C4-2B (cell line): ENCODE measurements at regions not wholly inside any gene's neighbourhood (a gene's known extent, or its start where the extent isn't known, plus 50 kb on each side); places are given as distances from the start of the nearest gene placed in this dataset.
"Not testable (repeated sequence)": the region's sequence is repeated elsewhere in the genome, so short reads cannot be mapped to it uniquely, and the experiment has no call there.

Source experiments
- H3K27ac ChIP-seq: fragments of 450-650 bp; 2 replicates; pipeline ENCODE4 v1.5.1; 2017
- CTCF ChIP-seq: fragments of 450-650 bp; conservative IDR thresholded peaks from 2 replicates; pipeline ENCODE4 v1.5.1; 2017; ENCODE audit warnings: mild to moderate bottlenecking
- ZFX ChIP-seq: fragments of 450-650 bp; IDR thresholded peaks from 2 replicates; pipeline ENCODE4 v1.6.1; 2017

DNA sequence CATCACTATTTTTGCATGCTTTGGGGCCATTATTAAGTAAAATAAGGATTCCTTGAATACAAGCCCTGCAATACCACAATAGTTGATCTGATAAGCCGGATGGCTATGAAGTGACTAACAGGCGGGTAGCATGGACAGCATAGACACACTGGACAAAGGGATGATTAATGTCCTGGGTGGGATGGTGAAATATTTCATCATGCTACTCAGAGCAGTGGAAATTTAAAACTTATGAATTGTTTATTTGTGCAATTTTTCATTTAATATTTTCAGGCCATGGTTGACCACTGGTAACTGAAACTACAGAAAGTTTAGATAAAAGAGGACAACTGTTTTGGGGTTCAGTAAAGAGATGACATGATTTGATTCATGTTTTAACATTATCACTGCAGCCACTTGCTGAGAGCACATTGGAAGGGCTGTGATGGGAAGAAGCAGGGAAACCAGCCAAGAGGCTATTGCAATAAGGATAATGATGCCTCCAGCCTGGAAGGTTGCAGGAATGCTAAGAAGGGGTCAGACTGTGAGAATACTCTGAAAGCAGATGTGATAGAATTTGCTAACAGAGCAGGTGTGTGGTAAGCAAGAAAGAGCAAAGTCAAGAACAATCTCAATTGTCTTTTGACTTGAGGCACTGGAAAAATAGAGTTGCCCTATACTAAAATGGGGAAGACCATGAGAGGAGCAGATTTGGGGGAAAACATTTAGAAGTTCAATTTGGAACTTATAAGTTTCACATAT, 62.5 kb upstream of the TNFSF4 start:
- no peak overlapping the region for H3K27ac ChIP-seq
- TF ChIP-seq ZFX (no peak), CTCF (no peak)

DNA sequence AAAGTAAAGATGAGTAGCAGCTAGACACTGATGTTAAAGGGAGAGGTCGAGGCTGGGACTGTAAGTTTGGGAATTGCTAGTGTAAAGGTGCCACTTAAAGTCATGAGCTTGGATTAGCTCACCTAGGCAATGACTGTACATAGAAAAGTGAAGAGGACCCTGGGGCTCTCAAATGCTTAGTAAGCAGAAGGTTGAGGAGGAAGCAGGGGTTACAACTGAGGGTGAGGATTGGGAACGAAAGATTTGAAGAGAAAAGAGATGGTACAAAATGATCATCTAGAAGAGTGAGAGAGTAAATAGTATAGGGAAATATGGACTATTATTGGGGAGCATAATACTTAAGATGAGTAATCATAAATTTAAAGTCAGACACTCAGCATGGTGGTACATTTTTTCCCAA, 63.1 kb upstream of the TNFSF4 start:
- no peak overlapping the region for H3K27ac ChIP-seq
- TF ChIP-seq ZFX (no peak), CTCF (no peak)

DNA sequence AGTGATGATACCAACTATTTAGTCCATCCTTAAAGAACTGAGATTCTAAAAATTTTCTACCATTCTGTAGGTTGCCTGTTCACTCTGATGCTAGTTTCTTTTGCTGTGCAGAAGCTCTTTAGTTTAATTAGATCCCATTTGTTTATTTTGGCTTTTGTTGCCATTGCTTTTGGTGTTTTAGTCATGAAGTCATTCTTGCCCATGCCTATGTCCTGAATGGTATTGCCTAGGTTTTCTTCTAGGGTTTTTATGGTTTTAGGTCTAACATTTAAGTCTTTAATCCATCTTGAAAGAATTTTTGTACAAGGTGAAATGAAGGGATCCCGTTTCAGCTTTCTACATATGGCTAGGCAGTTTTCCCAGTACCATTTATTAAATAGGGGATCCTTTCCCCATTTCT, 63.9 kb upstream of the TNFSF4 start:
- not testable (repeated sequence) for H3K27ac ChIP-seq

- TF ChIP-seq ZFX (no peak), CTCF (no peak)
- H3K27ac ChIP-seq: no peak overlapping the region
Measured at GRCh38 chr1:173275496-173275895, 68.4 kb upstream of the TNFSF4 start.

GRCh38 chr1:173276922-173277800, 70.0 kb upstream of the TNFSF4 start:
- H3K27ac ChIP-seq: no peak overlapping the region
- TF ChIP-seq ZFX (no peak), CTCF (no peak)

- H3K27ac ChIP-seq: no peak overlapping the region
- TF ChIP-seq ZFX: no peak
- TF ChIP-seq CTCF: no peak
Measured at GRCh38 chr1:173280899-173281660, 73.9 kb upstream of the TNFSF4 start.

DNA sequence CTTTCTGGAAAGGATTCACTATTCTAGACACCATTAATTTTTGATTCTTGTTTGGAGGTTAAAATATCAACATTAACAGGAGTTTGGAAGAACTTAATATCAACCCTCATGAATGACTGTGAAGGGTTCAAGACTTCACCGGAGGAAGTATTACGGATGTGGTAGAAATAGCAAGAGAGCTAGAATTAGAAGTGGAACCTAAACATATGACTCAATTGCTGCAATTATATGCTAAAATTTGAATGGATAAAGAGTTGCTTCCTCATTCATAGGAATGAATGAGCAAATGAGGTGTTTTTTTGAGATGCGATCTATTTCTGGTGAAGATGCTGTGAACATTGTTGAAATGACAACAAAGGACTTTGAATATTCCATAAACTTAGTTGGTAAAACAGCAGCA, 77.9 kb upstream of the TNFSF4 start:
- TF ChIP-seq CTCF (no peak), ZFX (no peak)
- no peak overlapping the region for H3K27ac ChIP-seq
